GM19023 (cell line): ENCODE measurements at regions not wholly inside any gene's neighbourhood (a gene's known extent, or its start where the extent isn't known, plus 50 kb on each side); places are given as distances from the start of the nearest gene placed in this dataset.
"Not testable (repeated sequence)": the region's sequence is repeated elsewhere in the genome, so short reads cannot be mapped to it uniquely, and the experiment has no call there.

Experiments
- ATAC-seq: cut with Tn5 transposase; IDR thresholded peaks from one replicate; pipeline ENCODE4 v1.9.1; 2021; ENCODE audit warnings: mild to moderate bottlenecking, moderate library complexity; ENCODE audit not compliant: unreplicated experiment

GRCh38 chr5:91599863-91600262 lies 216.7 kb upstream of the ARRDC3 start:
- no peak for ATAC-seq

GRCh38 chr5:91598216-91598615 lies 215.1 kb upstream of the ARRDC3 start:
- ATAC-seq: no peak

- ATAC-seq: no peak
Measured at GRCh38 chr5:91595424-91595823, 212.3 kb upstream of the ARRDC3 start.

GRCh38 chr5:91591076-91591475 lies 208.0 kb upstream of the ARRDC3 start:
- no peak for ATAC-seq

GRCh38 chr5:91586232-91586631 lies 203.1 kb upstream of the ARRDC3 start:
- ATAC-seq: no peak

GRCh38 chr5:91584352-91584751 lies 201.2 kb upstream of the ARRDC3 start:
- no peak for ATAC-seq

- not testable (repeated sequence) for ATAC-seq
Measured at GRCh38 chr5:91566012-91566411, 182.9 kb upstream of the ARRDC3 start.

- ATAC-seq: no peak
Measured at GRCh38 chr5:91562922-91563321, 179.8 kb upstream of the ARRDC3 start.

- no peak for ATAC-seq
Measured at GRCh38 chr5:91541696-91542095, 158.6 kb upstream of the ARRDC3 start.

GRCh38 chr5:91538179-91538578 lies 155.1 kb upstream of the ARRDC3 start:
- ATAC-seq: no peak

- no peak for ATAC-seq
Measured at GRCh38 chr5:91535499-91535898, 152.4 kb upstream of the ARRDC3 start.

- ATAC-seq: no peak
Measured at GRCh38 chr5:91534332-91534731, 151.2 kb upstream of the ARRDC3 start.

- no peak for ATAC-seq
Measured at GRCh38 chr5:91532779-91533178, 149.7 kb upstream of the ARRDC3 start.

- ATAC-seq: no peak
Measured at GRCh38 chr5:91532281-91532680, 149.2 kb upstream of the ARRDC3 start.

GRCh38 chr5:91528831-91529230 lies 145.7 kb upstream of the ARRDC3 start:
- no peak for ATAC-seq

GRCh38 chr5:91521785-91522184 lies 138.7 kb upstream of the ARRDC3 start:
- no peak for ATAC-seq

- no peak for ATAC-seq
Measured at GRCh38 chr5:91521334-91521733, 138.2 kb upstream of the ARRDC3 start.

GRCh38 chr5:91514400-91514799 lies 131.3 kb upstream of the ARRDC3 start:
- no peak for ATAC-seq

- ATAC-seq: no peak
Measured at GRCh38 chr5:91503321-91503720, 120.2 kb upstream of the ARRDC3 start.

GRCh38 chr5:91500758-91501157 lies 117.6 kb upstream of the ARRDC3 start:
- no peak for ATAC-seq

- peak; percentile 59 for ATAC-seq
Measured at GRCh38 chr5:91499943-91500531, 116.9 kb upstream of the ARRDC3 start.

- no peak for ATAC-seq
Measured at GRCh38 chr5:91495699-91496098, 112.6 kb upstream of the ARRDC3 start.

- ATAC-seq: no peak
Measured at GRCh38 chr5:91494447-91494996, 111.4 kb upstream of the ARRDC3 start.
